ENCODE measurements at regions not wholly inside any gene's neighbourhood (a gene's known extent, or its start where the extent isn't known, plus 50 kb on each side); places are given as distances from the start of the nearest gene placed in this dataset.
"Not testable (repeated sequence)": the region's sequence is repeated elsewhere in the genome, so short reads cannot be mapped to it uniquely, and the experiment has no call there.

GRCh38 chr11:45754741-45755140 is 50.2 kb upstream of the SLC35C1 start:
- DNase-seq (ENCODE audit: low read depth), result peak; percentile 93

DNA sequence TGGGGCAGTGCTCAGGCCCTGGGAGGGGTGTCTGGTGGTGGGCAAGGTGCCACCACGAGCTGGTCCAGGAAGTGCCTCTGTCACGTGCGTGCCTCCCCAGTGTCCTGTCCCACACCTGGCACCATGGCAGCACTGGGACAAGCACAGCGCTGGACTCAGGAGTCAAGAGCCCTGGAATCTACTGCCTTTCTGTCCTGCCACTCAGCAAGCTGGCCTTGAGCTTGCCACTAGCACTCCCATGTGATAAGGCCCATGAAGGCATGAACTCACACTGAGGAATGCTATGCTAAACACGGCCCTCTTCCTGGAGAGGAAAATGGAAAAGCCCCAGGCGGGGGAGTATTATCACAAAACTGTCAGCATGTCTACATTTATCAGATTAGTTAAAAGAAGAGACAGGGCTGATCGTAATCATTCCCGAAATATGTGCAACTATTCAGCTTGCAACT is 50.7 kb upstream of the SLC35C1 start:
- peak; percentile 96 for DNase-seq (ENCODE audit: low read depth)

- no peak for DNase-seq (ENCODE audit: low read depth)
These were observed 52.8 kb upstream of the SLC35C1 start for GRCh38 chr11:45752106-45752505.

DNA sequence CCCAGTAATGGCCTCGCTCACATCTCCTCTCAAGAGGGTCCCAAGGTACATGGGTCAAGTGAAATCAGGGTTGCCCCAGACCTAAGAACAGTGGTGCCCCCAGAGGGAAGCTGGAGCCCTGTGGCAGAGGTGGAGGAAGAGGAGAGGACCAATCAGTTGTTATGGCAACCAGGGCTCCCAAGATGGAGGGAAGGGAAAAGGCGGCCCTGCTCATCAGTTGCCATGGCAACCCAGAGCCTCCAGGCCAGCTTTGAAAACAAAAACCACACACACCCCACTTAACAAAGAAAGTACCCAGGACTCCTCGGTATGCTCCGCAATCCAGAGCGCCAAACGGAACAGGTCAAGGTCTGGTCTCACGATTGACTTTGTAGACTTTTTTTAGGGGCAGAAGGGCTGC is 53.5 kb upstream of the SLC35C1 start:
- DNase-seq (ENCODE audit: low read depth), result no peak

DNA sequence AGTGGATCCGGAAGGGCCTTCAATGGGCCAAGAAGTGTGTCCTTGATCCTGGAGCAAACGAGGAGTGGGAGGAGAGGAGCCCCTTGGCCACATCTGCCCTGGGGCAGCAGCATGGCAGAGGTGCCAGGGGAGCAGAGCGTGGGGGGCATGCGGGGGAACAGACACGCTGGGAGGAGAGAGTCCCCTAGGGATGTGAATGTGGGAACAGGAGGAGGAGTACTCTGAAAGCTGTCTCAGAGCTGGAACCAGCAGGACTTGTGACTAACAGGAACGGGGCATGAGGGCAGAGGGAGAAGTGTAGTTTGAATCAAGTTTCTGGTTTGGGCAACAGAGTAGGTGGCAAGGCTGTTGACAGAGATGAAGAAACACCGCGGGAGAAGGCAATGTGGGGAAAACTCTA is 54.5 kb upstream of the SLC35C1 start:
- DNase-seq (ENCODE audit: low read depth), result no peak

DNA sequence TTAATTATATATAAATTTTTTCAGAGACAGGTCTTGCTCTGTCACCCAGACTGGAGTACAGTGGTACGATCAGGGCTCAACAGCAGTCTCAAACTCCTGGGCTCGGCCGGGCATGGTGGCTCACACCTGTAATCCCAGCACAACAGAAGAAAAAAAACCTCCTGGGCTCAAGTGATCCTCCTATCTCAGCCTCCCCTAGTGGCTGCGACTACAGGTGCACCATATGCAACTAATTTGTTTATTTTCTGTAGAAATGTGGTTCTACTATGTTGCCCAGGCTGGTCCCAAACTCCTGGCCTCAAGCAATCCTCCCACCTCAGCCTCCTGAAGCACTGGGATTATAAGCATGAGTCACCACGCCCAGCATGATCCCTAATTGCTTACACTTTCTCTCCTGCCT is 56.1 kb upstream of the SLC35C1 start:
- no peak for DNase-seq (ENCODE audit: low read depth)

DNA sequence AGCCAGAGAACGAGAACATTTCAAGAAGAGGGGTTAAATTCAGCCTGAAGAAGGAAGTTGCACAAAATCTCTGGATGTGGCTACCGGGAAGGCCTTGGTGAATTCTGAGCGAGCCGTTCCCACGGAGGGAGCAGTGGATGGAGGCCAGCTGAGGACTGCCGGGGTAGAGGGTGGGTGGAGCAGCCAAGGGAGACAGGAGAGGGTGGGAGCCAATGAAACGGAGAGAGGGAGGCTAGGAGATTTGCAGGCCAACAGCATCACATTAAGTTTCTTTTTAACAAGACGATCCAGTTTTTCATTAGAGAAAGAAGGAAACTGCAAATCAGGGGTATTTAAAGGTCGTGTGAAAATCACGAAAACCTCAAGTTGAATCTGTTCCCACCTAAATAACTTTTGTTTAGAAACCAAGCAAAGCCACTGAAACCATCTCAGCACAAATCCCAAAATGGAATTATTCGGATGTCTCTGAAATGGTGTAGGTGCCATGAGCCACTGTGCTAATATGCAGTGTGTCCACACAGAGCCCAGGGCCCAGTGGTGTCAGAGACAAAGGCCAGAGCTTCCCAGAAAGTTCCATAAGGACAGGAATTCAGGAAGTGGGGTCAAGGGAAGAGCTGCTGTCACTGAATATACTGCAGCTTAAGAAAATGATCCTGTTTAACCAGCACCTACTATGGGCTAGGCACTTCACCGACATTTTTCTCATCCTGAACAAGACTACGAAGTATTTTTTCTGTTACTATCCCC is 59.7 kb upstream of the SLC35C1 start:
- no peak for DNase-seq (ENCODE audit: low read depth)

GRCh38 chr11:45743556-45744468 is 61.1 kb upstream of the SLC35C1 start:
- DNase-seq (ENCODE audit: low read depth), result no peak

- DNase-seq (ENCODE audit: low read depth), result no peak
These were observed 63.4 kb upstream of the SLC35C1 start for GRCh38 chr11:45741582-45741981.

DNA sequence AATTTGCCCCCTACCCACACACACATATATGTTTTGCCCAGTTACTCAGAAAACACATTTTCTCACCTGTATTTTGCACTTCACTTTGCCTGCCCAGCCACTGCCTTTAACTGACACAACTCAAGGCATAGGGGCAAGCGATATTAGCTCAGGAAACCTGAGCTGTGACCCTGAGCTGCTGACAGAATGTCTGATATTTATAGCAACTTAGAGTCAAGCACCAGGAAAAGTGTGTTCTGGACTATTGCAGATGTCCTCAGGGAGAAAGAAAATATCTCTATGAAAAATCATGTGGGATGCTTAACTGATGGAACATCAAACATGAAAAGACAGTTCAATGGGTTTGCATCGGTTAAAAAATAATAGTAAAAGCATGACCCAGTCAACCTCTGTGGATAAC is 63.9 kb upstream of the SLC35C1 start:
- DNase-seq (ENCODE audit: low read depth), result no peak

- DNase-seq (ENCODE audit: low read depth), result peak; percentile 45
These were observed 65.1 kb upstream of the SLC35C1 start for GRCh38 chr11:45739866-45740265.

- not testable (repeated sequence) for DNase-seq (ENCODE audit: low read depth)
These were observed 65.9 kb upstream of the SLC35C1 start for GRCh38 chr11:45739071-45739470.

- not testable (repeated sequence) for DNase-seq (ENCODE audit: low read depth)
These were observed 66.8 kb upstream of the SLC35C1 start for GRCh38 chr11:45738194-45738593.

DNA sequence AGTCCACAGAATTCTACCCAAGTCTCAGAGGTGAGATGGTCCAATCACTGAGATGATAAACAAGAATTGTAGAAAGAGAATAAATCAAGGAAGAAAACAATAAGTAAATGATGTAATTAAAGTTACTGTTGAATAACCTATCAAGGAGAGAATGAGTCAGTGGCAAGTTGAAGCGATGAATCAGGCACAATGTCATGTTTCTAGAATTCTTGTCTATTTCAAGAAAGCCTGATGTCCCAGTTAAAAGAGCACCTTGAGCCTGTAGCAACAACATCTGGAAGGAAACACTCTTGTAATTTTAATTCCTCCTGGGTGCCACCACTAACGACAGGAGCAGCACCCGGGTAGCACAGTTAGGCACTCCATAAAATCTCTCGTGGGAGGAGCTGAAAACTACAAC is 67.9 kb upstream of the SLC35C1 start:
- peak; percentile 52 for DNase-seq (ENCODE audit: low read depth)

- peak; percentile 76 for DNase-seq (ENCODE audit: low read depth)
These were observed 68.5 kb upstream of the SLC35C1 start for GRCh38 chr11:45736424-45736823.

DNA sequence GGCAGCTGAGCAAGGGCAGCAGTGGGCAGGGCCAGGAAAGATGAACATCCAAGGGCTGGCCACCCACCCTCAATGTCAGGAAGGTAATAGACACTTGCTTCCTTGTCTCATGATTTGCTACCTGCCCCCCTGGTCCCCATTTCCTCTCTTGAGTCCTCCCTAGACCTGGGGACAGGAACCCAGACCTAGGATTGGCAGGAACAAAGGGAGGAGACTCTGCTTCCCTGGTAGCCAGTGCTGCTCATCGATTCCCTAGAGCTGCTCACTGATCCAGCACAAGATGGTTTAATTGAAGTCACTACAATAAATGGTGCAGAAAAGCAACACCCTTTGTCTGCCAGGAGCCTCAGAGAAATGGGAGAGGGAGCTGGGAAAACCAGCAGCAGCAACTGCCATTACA is 67.8 kb upstream of the CHST1 start:
- DNase-seq (ENCODE audit: low read depth), result no peak

DNA sequence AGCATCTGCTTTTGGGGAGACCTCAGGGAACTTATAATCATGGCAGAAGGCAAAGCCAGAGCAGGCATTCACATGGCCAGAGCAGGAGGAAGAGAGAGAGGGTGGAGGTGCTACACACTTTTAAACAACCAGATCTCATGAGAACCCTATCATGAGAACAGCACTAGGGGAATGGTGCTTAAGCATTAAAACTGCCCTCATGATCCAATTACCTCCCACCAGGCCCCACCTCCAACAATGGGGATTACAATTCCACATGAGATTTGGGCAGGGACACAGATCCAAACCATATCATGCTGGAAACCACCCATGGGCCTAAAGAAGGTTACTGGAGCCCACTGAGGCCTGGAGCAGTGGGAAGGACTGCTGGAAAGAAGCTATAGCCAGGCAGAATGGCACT is 66.9 kb upstream of the CHST1 start:
- no peak for DNase-seq (ENCODE audit: low read depth)

DNA sequence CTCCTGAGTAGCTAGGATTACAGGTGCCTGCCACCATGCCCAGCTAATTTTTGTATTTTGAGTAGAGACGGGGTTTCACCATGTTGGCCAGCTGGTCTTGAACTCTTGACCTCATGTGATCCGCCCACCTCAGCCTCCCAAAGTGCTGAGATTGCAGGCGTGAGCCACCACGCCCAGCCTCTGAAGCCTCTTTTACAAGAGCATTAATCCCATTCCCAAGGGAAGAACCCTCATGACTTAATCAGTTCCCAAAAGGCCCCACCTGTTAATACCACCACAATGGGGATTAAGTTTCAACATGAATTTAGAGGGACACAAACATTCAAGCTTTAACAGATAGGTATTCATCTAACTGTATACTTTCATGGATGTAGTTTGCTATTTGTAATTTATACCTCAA is 65.7 kb upstream of the CHST1 start:
- DNase-seq (ENCODE audit: low read depth), result not testable (repeated sequence)

DNA sequence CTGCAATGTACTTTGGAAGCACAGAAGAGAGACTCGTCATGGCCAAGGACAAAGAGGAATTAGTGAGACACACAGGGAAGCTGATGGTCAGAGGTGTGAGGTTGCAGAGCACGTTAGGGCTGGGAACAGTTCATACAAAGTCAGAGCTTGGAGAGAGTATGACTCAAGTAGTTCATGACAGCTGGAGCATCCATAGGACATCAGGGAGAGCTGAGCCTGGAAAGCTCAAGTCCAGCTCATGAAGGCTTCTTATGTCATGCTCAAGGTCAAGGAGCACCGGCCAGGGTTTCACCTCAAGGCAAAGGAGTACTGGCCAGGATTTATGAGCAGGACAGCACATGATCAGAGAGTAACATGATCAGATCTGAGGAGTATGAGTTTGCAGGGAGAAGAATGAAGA is 64.6 kb upstream of the CHST1 start:
- DNase-seq (ENCODE audit: low read depth), result no peak

- DNase-seq (ENCODE audit: low read depth), result no peak
These were observed 61.2 kb upstream of the CHST1 start for GRCh38 chr11:45726493-45727054.

DNA sequence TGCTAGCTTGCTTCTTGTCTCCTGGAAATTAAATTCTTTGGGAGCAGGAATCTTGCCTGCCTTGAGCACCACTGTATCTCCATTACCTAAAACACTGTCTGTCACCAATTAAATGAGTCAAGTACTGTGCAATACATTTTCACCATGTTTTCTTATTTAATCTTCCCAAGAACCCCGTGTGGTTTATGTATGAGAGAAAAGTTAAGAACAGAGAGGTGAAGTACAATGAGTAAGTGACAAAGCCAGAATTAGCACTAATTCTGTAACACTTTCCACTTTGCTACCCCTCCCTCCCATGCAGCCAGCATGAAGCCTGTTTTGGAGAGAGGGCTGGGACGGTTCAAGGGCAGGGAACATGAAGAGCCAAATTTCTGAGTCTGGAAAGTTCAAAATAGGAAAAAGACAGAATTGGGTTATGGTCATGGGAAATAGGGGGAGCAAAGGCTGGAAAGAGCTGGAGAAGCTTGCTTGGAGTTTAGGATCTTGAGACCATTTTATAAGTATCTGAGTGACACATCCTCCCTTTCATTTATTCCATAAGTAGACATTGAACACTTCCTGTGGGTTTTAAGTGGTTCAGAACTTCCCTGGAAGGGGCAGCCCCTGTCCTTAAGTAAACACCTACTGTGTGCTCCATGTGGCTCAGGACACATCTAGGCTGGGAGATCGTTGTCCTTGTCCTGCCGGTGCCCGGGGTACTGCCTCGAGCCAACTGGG is 60.5 kb upstream of the CHST1 start:
- DNase-seq (ENCODE audit: low read depth), result no peak

GRCh38 chr11:45725121-45725520 is 59.7 kb upstream of the CHST1 start:
- DNase-seq (ENCODE audit: low read depth), result no peak

Measured in amniotic epithelial cell (primary cell).